Activated T-cell treated with anti-CD3 and anti-CD28 coated beads, Interleukin-2, amount 50 U/mL, for 48 hours (primary cell): ENCODE measurements at regions not wholly inside any gene's neighbourhood (a gene's known extent, or its start where the extent isn't known, plus 50 kb on each side); places are given as distances from the start of the nearest gene placed in this dataset.
"Not testable (repeated sequence)": the region's sequence is repeated elsewhere in the genome, so short reads cannot be mapped to it uniquely, and the experiment has no call there.

Experiments
- DNase-seq, 2 experiments: peaks; one replicate each; pipeline ENCODE4 v3.0.0-alpha.2; 2020

GRCh38 chr12:92253301-92253700, 107.7 kb upstream of the BTG1 start:
- no peak for DNase-seq

GRCh38 chr12:92248977-92249376, 103.3 kb upstream of the BTG1 start:
- no peak for DNase-seq

- no peak for DNase-seq
Observed at GRCh38 chr12:92244036-92244435, 98.4 kb upstream of the BTG1 start.

GRCh38 chr12:92242907-92243306, 97.3 kb upstream of the BTG1 start:
- DNase-seq: no peak

- DNase-seq: no peak
Observed at GRCh38 chr12:92237762-92238523, 92.3 kb upstream of the BTG1 start.

GRCh38 chr12:92237262-92237661, 91.6 kb upstream of the BTG1 start:
- no peak for DNase-seq

- DNase-seq: no peak
Observed at GRCh38 chr12:92235703-92236472, 90.2 kb upstream of the BTG1 start.

GRCh38 chr12:92234533-92234932, 88.9 kb upstream of the BTG1 start:
- no peak for DNase-seq

GRCh38 chr12:92233346-92234015, 87.8 kb upstream of the BTG1 start:
- no peak for DNase-seq

GRCh38 chr12:92232371-92232932, 86.8 kb upstream of the BTG1 start:
- not testable (repeated sequence) for DNase-seq

- DNase-seq: not testable (repeated sequence)
Observed at GRCh38 chr12:92231945-92232344, 86.3 kb upstream of the BTG1 start.

GRCh38 chr12:92231532-92231931, 85.9 kb upstream of the BTG1 start:
- DNase-seq: not testable (repeated sequence)

- no peak for DNase-seq
Observed at GRCh38 chr12:92229381-92229780, 83.7 kb upstream of the BTG1 start.

GRCh38 chr12:92226961-92227360, 81.3 kb upstream of the BTG1 start:
- DNase-seq: no peak

- DNase-seq: no peak
Observed at GRCh38 chr12:92226071-92226661, 80.5 kb upstream of the BTG1 start.

GRCh38 chr12:92224685-92225331, 79.2 kb upstream of the BTG1 start:
- no peak for DNase-seq

- no peak for DNase-seq
Observed at GRCh38 chr12:92223481-92223880, 77.8 kb upstream of the BTG1 start.

GRCh38 chr12:92221656-92222315, 76.1 kb upstream of the BTG1 start:
- DNase-seq: no peak

GRCh38 chr12:92218394-92219077, 72.9 kb upstream of the BTG1 start:
- DNase-seq: no peak

- no peak for DNase-seq
Observed at GRCh38 chr12:92216092-92216491, 70.4 kb upstream of the BTG1 start.

- no peak for DNase-seq
Observed at GRCh38 chr12:92215358-92215757, 69.7 kb upstream of the BTG1 start.
